ENCODE measurements at regions not wholly inside any gene's neighbourhood (a gene's known extent, or its start where the extent isn't known, plus 50 kb on each side); places are given as distances from the start of the nearest gene placed in this dataset.

- H2AFZ ChIP-seq (ENCODE audit: low read depth, low read length): no peak overlapping the region
- H3K9ac ChIP-seq (ENCODE audit: low read length): no peak overlapping the region
- TF ChIP-seq SMC3 (conservative IDR thresholded peaks at IDR 0.05; ENCODE audit: poor library complexity) (no peak), EZH2 (IDR thresholded peaks at IDR 0.05; ENCODE audit: borderline replicate concordance, insufficient read depth, low read length, poor library complexity, severe bottlenecking) (no peak), POLR2AphosphoS5 (IDR thresholded peaks at IDR 0.05) (no peak), TAF1 (IDR thresholded peaks at IDR 0.05; ENCODE audit: low read depth) (no peak), REST (IDR thresholded peaks at IDR 0.05; ENCODE audit: borderline replicate concordance) (no peak), CTCF (IDR thresholded peaks at IDR 0.05; ENCODE audit: poor library complexity, severe bottlenecking) (no peak), RAD21 (conservative IDR thresholded peaks at IDR 0.05) (no peak), MXI1 (conservative IDR thresholded peaks at IDR 0.05; ENCODE audit: poor library complexity, severe bottlenecking) (no peak), EP300 (conservative IDR thresholded peaks at IDR 0.05; ENCODE audit: poor library complexity, severe bottlenecking) (no peak)
Observed at GRCh38 chr14:76676539-76676938, 84.7 kb upstream of the VASH1 start.

GRCh38 chr14:76677534-76678145, 83.6 kb upstream of the VASH1 start:
- Histone ChIP-seq H3K27me3 (ENCODE audit: insufficient read depth, low read depth, low read length) (no peaks in the 10 kb centered on the region), H3K27ac (ENCODE audit: low read length) (no peak overlapping the region), H3K9me3 (ENCODE audit: low read length) (no peaks in the 10 kb centered on the region), H2AFZ (ENCODE audit: low read depth, low read length) (no peak overlapping the region), H4K20me1 (ENCODE audit: insufficient read depth) (no peaks in the 10 kb centered on the region), H3K79me2 (replicated peaks; ENCODE audit: insufficient read depth, low read length) (no peaks in the 10 kb centered on the region), H3K36me3 (ENCODE audit: insufficient read depth, low read length) (no peaks in the 10 kb centered on the region), H3F3A (ENCODE audit: insufficient read depth, low read length, poor library complexity, severe bottlenecking) (no peaks in the 10 kb centered on the region), H3K4me3 (ENCODE audit: low read length) (no peak overlapping the region), H3K4me2 (ENCODE audit: low read length) (no peak overlapping the region), H3K9me2 (ENCODE audit: insufficient read depth, low read length) (no peaks in the 10 kb centered on the region), H3K9ac (ENCODE audit: low read length) (no peak overlapping the region)
- TF ChIP-seq RAD21 (conservative IDR thresholded peaks at IDR 0.05) (no peak), SMC3 (conservative IDR thresholded peaks at IDR 0.05; ENCODE audit: poor library complexity) (no peak)

More at GRCh38 chr14:76676539-76676938, 84.7 kb upstream of the VASH1 start:
- no peaks in the 10 kb centered on the region for H3K36me3 ChIP-seq (ENCODE audit: insufficient read depth, low read length)
- H3K79me2 ChIP-seq (replicated peaks; ENCODE audit: insufficient read depth, low read length): no peaks in the 10 kb centered on the region
- H3K9me2 ChIP-seq (ENCODE audit: insufficient read depth, low read length): no peaks in the 10 kb centered on the region
- no peaks in the 10 kb centered on the region for H3K9me3 ChIP-seq (ENCODE audit: low read length)
- H3F3A ChIP-seq (ENCODE audit: insufficient read depth, low read length, poor library complexity, severe bottlenecking): no peaks in the 10 kb centered on the region
- no peak overlapping the region for H3K4me3 ChIP-seq (ENCODE audit: low read length)
- no peak overlapping the region for H3K27ac ChIP-seq (ENCODE audit: low read length)
- no peak overlapping the region for H3K4me2 ChIP-seq (ENCODE audit: low read length)
- H3K27me3 ChIP-seq (ENCODE audit: insufficient read depth, low read depth, low read length): no peaks in the 10 kb centered on the region
- H4K20me1 ChIP-seq (ENCODE audit: insufficient read depth): no peaks in the 10 kb centered on the region

Data from neural cell (in vitro differentiated cells).